GM19468 (cell line): ENCODE measurements at regions not wholly inside any gene's neighbourhood (a gene's known extent, or its start where the extent isn't known, plus 50 kb on each side); places are given as distances from the start of the nearest gene placed in this dataset.

ENCODE experiments used
- ATAC-seq: cut with Tn5 transposase; IDR thresholded peaks from one replicate; pipeline ENCODE4 v1.9.1; 2021; ENCODE audit warnings: mild to moderate bottlenecking, moderate library complexity, moderate number of reproducible peaks; ENCODE audit not compliant: unreplicated experiment; ENCODE audit errors: extremely low read depth

DNA sequence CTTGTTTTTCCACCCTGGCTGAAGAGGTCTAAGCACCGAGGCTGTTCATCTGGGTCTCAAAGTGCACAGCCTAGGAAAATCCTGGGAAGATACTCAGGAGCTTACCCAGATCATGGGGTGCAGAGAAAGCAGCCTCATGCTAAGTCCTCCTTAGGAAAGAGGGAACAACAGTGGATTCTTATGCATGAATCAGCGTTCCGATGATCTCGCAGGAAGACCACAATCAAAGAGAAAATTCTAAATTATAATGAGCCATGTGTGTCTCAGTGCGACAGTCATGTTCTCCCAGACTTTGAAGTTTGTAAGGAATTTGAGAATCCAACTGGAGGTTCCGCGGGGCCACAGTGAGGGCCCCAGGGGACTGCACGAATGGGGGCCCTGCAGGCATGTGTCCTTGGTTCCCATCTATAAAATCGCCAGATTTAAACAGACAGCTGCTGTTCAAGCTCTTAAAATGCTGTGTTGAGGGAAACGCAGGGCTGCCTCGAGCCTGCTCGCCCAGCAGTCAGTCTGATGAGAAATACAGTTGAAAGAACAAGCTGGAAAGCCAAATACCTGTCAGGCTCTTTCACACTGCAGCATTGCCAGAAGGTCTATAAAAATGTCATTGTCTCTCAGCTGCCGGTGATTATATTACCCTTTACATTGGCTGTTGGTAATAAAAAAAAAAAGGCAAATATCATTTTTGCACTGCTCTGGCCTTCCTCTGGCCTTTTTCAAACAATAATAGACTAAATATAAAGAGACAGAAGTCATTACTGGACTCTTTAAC lies 152.1 kb downstream of the PMP22 start:
- ATAC-seq = no peak

GRCh38 chr17:15109608-15110007 lies 155.5 kb downstream of the PMP22 start:
- ATAC-seq = no peak

GRCh38 chr17:15108992-15109391 lies 156.1 kb downstream of the PMP22 start:
- ATAC-seq = no peak

DNA sequence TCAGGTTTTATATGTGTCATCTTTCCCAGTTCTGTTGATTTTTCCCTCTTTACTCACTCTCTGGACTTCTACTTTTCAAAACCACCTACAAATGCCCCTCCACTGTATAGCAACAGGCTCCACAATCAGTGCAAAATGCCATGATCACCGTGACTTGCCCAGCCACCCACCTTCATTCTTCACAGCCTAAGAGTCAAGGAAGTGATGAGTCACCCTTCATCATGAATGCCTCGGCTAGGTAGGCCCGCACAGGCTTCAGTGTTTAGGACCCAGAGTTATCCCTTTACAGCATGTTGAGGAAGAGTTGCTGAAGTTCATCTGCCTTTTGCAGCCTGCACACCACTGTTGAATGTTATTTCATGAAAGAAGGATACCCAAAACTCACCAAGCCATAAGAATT lies 158.6 kb downstream of the PMP22 start:
- ATAC-seq = no peak

DNA sequence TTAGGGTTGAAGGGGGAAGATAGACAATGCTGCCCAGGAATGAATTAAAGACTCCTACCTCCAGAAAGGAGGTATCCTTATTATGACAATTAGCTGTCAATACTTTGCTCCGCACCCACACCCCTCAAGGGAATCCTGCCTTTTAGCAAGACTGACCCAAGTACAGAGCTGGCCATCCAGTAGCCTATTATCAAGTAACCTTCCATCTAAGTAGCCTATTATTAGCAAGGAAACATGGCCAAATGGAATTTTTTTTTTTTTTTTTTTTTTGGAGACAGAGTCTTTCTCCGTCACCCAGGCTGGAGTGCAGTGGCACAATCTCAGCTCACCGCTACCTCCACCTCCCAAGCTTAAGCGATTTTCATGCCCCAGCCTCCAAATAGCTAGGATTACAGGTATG lies 161.3 kb downstream of the PMP22 start:
- ATAC-seq = no peak

DNA sequence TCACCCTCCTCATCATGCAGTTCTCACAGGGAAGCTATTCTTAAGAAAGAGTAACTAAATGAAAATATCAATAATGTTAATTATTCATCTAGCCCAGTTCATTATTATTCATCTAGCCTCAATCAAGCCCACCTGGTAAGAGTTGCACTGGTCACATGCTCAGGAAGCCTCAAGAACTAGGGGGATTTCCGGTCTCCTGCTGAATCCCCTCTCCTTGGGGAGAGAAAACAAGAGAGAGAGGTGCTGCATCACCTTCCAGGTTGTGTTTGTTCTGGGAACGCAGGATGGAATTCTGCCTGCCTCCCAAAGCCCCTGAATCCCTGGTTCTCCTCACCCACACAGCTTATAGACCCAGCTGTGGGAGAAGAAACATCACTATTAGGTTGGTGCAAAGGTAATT lies 164.0 kb downstream of the PMP22 start:
- no peak for ATAC-seq

DNA sequence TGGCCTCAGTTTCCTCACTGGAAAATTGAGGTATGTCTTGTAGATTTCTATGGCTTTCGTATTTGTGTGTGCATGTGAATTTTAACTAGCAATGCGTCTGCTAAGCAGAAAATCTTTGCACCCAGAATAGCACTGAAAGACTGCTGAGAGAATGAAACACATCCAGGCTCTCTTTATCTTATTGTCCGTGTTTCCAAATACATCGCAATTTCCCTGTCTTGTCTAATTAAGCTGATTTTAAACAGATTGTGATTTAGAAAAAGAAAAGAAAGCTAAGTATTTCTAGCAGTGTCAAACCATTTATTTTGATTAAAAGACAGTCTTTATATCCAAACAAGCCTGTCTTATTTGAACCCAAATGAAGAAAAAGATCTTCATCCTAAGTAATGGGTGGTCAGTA lies 168.6 kb downstream of the PMP22 start:
- ATAC-seq = no peak

DNA sequence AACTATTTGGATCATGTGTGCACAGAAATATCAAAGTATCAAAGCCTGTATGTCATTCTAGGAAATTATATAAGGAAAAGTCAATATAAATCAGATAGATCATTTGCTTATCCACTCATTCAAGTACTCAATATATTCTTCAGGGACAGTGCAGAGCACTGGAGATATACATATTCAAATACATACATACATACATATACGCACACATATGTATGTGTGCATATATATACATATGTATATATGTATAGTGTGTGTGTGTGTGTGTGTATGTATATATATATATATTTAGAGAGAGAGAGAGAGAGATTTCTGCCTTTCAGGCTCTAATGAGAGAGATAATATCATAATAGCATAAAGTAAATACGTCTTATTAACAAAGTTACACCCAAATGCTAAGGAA lies 169.2 kb downstream of the PMP22 start:
- no peak for ATAC-seq

- ATAC-seq = no peak
Measured at GRCh38 chr17:15092762-15093161, 172.4 kb downstream of the PMP22 start.

DNA sequence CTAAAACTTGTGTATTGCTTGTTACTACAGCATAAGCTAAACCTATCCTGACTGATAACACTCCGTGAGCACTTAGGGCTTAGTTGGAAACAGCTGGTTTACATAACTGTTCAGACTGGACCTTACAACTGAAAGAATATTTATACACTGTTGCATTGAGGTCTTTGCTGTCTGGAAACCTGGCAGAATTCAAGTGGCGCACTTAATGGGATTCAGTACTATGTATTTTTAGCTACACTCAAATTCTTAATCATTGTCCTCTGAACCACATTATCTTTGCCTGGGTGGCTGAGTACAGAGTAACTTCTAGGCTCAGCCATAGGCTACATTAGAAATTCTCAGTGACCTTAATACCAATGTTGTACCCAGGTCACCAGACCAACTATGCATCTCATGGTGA lies 172.9 kb downstream of the PMP22 start:
- ATAC-seq = no peak

- ATAC-seq = no peak
Measured at GRCh38 chr17:15091825-15092224, 173.3 kb downstream of the PMP22 start.

DNA sequence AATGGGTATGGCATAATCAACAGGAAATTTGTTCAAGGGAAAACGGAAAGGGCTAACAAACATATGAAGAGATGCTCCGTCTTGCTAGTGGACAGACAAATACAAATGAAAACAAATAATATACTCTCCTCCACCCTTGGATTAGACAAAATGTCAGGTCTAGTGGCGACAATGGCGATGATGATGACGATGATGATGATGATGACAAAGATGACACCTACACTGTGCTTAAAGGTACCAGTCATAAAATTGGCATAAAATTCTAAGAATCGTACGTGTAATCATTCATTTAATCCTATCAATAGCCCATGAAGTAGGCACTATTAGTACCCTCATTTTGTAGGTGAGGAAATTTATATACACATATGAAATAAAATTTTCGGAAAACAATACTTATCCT lies 174.6 kb downstream of the PMP22 start:
- ATAC-seq = no peak

DNA sequence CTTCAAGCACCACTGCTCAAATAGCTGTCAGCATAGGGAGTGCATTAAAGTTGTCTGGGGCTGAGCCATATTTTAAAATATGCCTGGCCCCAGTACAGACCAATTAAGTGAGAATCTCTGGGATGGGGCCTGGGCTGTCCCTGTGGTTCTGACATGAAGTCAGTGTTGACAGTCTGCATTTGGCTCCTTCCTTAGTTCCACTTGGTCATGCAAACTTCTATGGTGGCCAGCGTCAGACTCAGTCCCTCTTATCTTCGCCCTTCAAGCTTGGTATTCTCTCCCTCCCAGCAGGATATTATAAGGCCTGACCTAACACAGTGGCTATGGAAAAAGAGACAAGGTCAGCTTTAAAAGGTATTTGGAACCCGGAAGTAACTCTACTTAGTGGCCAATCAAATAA lies 177.2 kb downstream of the PMP22 start:
- no peak for ATAC-seq

GRCh38 chr17:15086776-15087295 lies 178.3 kb downstream of the PMP22 start:
- ATAC-seq = no peak

DNA sequence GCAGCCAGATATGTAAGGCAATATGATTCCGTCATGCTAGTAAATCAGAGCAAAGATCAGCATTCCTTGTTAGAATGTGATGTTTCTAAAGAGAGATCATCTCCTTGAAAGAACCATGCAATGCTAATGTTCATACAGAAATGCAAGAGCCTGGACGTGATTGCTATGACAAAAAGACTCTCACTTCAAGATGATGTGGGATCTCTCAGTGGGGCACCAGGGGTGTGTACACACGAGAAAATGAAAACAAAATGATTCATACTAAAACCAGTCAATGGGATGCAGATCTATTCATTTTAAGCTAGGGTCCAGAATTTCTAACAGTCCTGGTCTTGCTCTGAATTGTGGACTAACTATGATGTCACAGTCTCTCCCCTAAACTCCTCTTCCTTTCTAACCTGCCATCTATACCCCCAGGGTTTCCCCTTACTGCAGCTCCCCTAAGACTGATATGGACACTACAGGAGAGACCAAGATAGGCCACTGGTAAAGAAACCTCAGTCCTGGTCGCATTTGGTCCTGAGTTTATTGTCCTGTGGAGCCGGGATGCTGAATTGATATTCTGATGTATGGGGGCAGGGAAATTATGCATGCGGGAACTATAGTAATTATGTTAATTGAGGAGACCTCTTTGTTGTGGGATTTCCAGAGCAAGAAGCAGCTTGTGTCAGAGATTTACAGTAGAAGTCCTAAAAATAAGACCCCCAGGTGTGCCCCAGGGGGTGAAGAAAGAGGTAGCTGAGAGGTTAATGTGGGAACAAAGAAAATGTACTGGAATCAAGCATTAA lies 179.0 kb downstream of the PMP22 start:
- ATAC-seq = no peak

GRCh38 chr17:15083225-15083624 lies 181.9 kb downstream of the PMP22 start:
- no peak for ATAC-seq

- ATAC-seq = no peak
Measured at GRCh38 chr17:15081008-15081407, 184.1 kb downstream of the PMP22 start.

DNA sequence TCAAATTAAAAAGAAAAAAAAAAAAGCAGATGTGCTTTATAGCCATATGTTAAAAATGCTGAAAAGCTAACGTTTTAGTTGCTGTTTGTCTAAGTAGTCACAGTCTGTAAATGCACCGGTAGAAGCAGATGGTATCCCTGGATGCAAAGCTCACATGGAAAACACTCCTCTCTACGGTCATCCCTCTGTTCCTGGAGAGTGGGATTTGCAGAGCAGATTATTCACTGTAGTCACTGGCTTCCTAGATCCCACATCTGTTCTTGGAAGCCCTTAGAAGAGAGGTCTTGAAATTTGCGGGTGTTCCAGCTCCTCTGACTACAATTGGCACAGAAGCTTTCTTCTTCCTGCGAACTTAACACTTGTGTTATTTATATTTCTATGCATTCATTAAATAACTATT lies 186.6 kb downstream of the PMP22 start:
- ATAC-seq = no peak

DNA sequence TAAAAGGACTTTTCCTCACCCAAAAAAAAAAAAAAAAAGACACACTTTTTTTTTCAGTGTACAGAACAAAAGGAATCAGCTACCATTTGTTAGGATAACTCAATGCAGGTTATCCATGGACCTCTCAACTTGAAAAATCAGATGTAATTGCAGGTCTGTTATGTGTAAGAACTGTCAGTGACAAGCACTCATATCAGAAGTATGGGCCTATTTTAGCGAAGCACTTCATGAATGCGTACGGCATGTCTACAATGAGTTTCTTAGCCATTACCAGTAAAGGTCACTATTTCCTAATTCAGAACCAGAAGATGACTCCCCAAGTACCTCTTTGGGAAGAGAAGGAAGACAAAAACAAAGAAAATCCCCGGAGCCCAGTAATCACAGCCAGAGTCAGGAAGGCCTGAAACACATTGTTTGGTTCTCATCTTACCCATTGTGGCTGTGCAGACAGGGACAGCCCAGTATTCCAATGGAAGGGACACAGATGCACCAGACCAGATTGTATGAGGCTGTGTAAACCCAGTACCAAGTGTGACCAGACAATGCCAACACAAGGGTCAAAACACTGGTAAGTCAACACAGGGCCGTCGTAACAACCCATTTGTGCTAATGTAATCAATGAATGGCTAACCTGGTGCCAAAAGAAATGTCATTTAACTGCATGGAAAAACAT lies 188.0 kb downstream of the PMP22 start:
- ATAC-seq = no peak

- no peak for ATAC-seq
Measured at GRCh38 chr17:15051933-15052332, 213.2 kb downstream of the PMP22 start.

- ATAC-seq = no peak
Measured at GRCh38 chr17:15049795-15050160, 215.3 kb downstream of the PMP22 start.
